ENCODE measurements at regions not wholly inside any gene's neighbourhood (a gene's known extent, or its start where the extent isn't known, plus 50 kb on each side); places are given as distances from the start of the nearest gene placed in this dataset.

GRCh38 chr15:39041979-39042495 lies 477.4 kb upstream of the RASGRP1 start:
- no peak for DNase-seq
- no peak overlapping the region for H4K91ac ChIP-seq (ENCODE audit: low read depth, low read length)
- no peak overlapping the region for H3K14ac ChIP-seq (ENCODE audit: low read length)
- WGBS (ENCODE audit: extremely low coverage, insufficient coverage, insufficient read length): no CpG with 5 or more reads among the region's 4 CpGs
- H4K8ac ChIP-seq (ENCODE audit: low read depth, low read length): no peak overlapping the region
- H3K27me3 ChIP-seq (ENCODE audit: insufficient read depth, low read length): no peaks in the 10 kb centered on the region
- H3K27ac ChIP-seq (ENCODE audit: low read depth, low read length): no peak overlapping the region
- H3K4me3 ChIP-seq (ENCODE audit: low read depth, low read length): no peak overlapping the region
- no peak overlapping the region for H3K4ac ChIP-seq (ENCODE audit: low read depth, low read length)
- H2BK12ac ChIP-seq (ENCODE audit: low read length): no peak overlapping the region
- no peak overlapping the region for H4K12ac ChIP-seq (ENCODE audit: low read depth, low read length)
- no peak overlapping the region for H3K18ac ChIP-seq (ENCODE audit: low read length)
- no peaks in the 10 kb centered on the region for H3K36me3 ChIP-seq (ENCODE audit: control insufficient read depth in 1 of 2, insufficient read depth in 2 of 2, low read length in 2 of 2)
- H2BK120ac ChIP-seq (ENCODE audit: insufficient read depth, low read length, poor library complexity): no peak overlapping the region
- H2AFZ ChIP-seq (ENCODE audit: insufficient read depth, low read length, poor library complexity): no peak overlapping the region
- H3K4me1 ChIP-seq (ENCODE audit: control insufficient read depth in 1 of 2, insufficient read depth in 2 of 2, low read length in 2 of 2): peaks cover 0 to 2% of the 10 kb centered on the region in 2 experiments
- no peak overlapping the region for H3K23ac ChIP-seq (ENCODE audit: low read length)
- H2BK5ac ChIP-seq (ENCODE audit: low read depth, low read length, poor library complexity): no peak overlapping the region
- H3K79me2 ChIP-seq (ENCODE audit: control insufficient read depth, insufficient read depth, low read length, poor library complexity): no peaks in the 10 kb centered on the region
- no peaks in the 10 kb centered on the region for H3K9me3 ChIP-seq (ENCODE audit: insufficient read depth, low read depth, low read length)
- H2AK5ac ChIP-seq (ENCODE audit: low read length): no peak overlapping the region
- no peak overlapping the region for H3K4me2 ChIP-seq (ENCODE audit: low read length)
- no peak overlapping the region for H3K9ac ChIP-seq (ENCODE audit: low read length)
- H3K79me1 ChIP-seq (ENCODE audit: low read length): no peaks in the 10 kb centered on the region

- no peak overlapping the region for H3K9ac ChIP-seq (ENCODE audit: low read length)
- no peak overlapping the region for H2BK120ac ChIP-seq (ENCODE audit: insufficient read depth, low read length, poor library complexity)
- H3K27me3 ChIP-seq (ENCODE audit: insufficient read depth, low read length): no peaks in the 10 kb centered on the region
- H3K9me3 ChIP-seq (ENCODE audit: insufficient read depth, low read depth, low read length): no peaks in the 10 kb centered on the region
- no peaks in the 10 kb centered on the region for H3K79me2 ChIP-seq (ENCODE audit: control insufficient read depth, insufficient read depth, low read length, poor library complexity)
- H3K4me3 ChIP-seq (ENCODE audit: low read depth, low read length): no peak overlapping the region
- WGBS (ENCODE audit: extremely low coverage, insufficient coverage, insufficient read length): no CpG with 5 or more reads among the region's 4 CpGs
- no peaks in the 10 kb centered on the region for H3K36me3 ChIP-seq (ENCODE audit: control insufficient read depth in 1 of 2, insufficient read depth in 2 of 2, low read length in 2 of 2)
- no peak overlapping the region for H3K4me2 ChIP-seq (ENCODE audit: low read length)
- H4K91ac ChIP-seq (ENCODE audit: low read depth, low read length): no peak overlapping the region
- no peak overlapping the region for H3K4ac ChIP-seq (ENCODE audit: low read depth, low read length)
- H2AK5ac ChIP-seq (ENCODE audit: low read length): no peak overlapping the region
- H3K27ac ChIP-seq (ENCODE audit: low read depth, low read length): no peak overlapping the region
- H2BK5ac ChIP-seq (ENCODE audit: low read depth, low read length, poor library complexity): no peak overlapping the region
- H2AFZ ChIP-seq (ENCODE audit: insufficient read depth, low read length, poor library complexity): no peak overlapping the region
- H3K14ac ChIP-seq (ENCODE audit: low read length): no peak overlapping the region
- H3K79me1 ChIP-seq (ENCODE audit: low read length): no peaks in the 10 kb centered on the region
- no peak overlapping the region for H4K12ac ChIP-seq (ENCODE audit: low read depth, low read length)
- no peak overlapping the region for H2BK12ac ChIP-seq (ENCODE audit: low read length)
- no peak overlapping the region for H3K23ac ChIP-seq (ENCODE audit: low read length)
- no peak overlapping the region for H3K18ac ChIP-seq (ENCODE audit: low read length)
- H3K4me1 ChIP-seq (ENCODE audit: control insufficient read depth in 1 of 2, insufficient read depth in 2 of 2, low read length in 2 of 2): no peaks in the 10 kb centered on the region
- DNase-seq: no peak
- no peak overlapping the region for H4K8ac ChIP-seq (ENCODE audit: low read depth, low read length)
Measured at GRCh38 chr15:39051626-39052322, 487.2 kb upstream of the RASGRP1 start.

DNA sequence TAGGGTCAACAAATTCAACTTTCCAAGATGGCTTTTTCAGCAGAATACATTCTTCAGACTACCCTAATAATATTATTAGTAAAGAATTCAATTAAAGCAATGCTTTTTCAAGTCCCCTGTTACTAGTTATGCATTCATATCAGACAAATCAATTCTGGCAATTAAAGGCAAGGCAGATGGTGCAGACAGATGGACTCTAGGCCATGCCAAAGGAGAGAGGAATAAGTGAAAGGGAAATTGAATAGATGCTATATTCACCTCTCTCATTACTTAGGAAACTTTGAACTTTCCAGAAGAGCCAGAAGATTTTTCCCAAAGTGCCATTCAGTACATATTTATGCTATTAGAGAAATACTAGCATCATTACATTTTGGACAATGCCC lies 487.7 kb upstream of the RASGRP1 start:
- no peak overlapping the region for H4K91ac ChIP-seq (ENCODE audit: low read depth, low read length)
- no peak overlapping the region for H3K14ac ChIP-seq (ENCODE audit: low read length)
- no peak overlapping the region for H4K8ac ChIP-seq (ENCODE audit: low read depth, low read length)
- no peak overlapping the region for H2BK5ac ChIP-seq (ENCODE audit: low read depth, low read length, poor library complexity)
- H3K4ac ChIP-seq (ENCODE audit: low read depth, low read length): no peak overlapping the region
- no peak overlapping the region for H3K4me2 ChIP-seq (ENCODE audit: low read length)
- no peak overlapping the region for H4K12ac ChIP-seq (ENCODE audit: low read depth, low read length)
- H3K9ac ChIP-seq (ENCODE audit: low read length): no peak overlapping the region
- H3K79me1 ChIP-seq (ENCODE audit: low read length): no peaks in the 10 kb centered on the region
- no peak overlapping the region for H3K23ac ChIP-seq (ENCODE audit: low read length)
- no peak overlapping the region for H3K4me3 ChIP-seq (ENCODE audit: low read depth, low read length)
- H3K4me1 ChIP-seq (ENCODE audit: control insufficient read depth in 1 of 2, insufficient read depth in 2 of 2, low read length in 2 of 2): no peaks in the 10 kb centered on the region
- no peak for DNase-seq
- no peak overlapping the region for H2AFZ ChIP-seq (ENCODE audit: insufficient read depth, low read length, poor library complexity)
- H3K27ac ChIP-seq (ENCODE audit: low read depth, low read length): no peak overlapping the region
- no peaks in the 10 kb centered on the region for H3K9me3 ChIP-seq (ENCODE audit: insufficient read depth, low read depth, low read length)
- H3K18ac ChIP-seq (ENCODE audit: low read length): no peak overlapping the region
- no peaks in the 10 kb centered on the region for H3K36me3 ChIP-seq (ENCODE audit: control insufficient read depth in 1 of 2, insufficient read depth in 2 of 2, low read length in 2 of 2)
- no peaks in the 10 kb centered on the region for H3K79me2 ChIP-seq (ENCODE audit: control insufficient read depth, insufficient read depth, low read length, poor library complexity)
- H3K27me3 ChIP-seq (ENCODE audit: insufficient read depth, low read length): no peaks in the 10 kb centered on the region
- no peak overlapping the region for H2AK5ac ChIP-seq (ENCODE audit: low read length)
- H2BK120ac ChIP-seq (ENCODE audit: insufficient read depth, low read length, poor library complexity): no peak overlapping the region
- H2BK12ac ChIP-seq (ENCODE audit: low read length): no peak overlapping the region

DNA sequence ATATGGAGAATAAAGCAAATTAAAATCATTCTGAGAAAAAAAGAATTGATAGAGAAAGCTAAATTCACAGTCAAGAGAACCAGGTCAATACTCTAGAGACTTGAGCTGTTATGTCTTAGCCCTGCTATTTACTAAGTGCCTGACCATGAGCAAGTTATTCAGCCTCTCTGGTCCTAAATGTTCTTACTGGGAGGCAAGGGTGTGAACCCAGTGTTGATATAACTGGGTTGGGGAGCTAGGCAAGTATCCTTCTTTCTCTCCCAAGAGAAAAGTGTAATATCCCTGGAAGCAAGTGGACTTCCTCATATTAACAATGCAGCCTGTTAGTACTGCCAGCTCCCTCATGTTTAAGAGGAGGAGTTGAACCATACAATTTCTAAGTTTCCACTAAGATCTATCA lies 488.9 kb upstream of the RASGRP1 start:
- H4K91ac ChIP-seq (ENCODE audit: low read depth, low read length): no peak overlapping the region
- DNase-seq: no peak
- no peak overlapping the region for H3K4me3 ChIP-seq (ENCODE audit: low read depth, low read length)
- H3K23ac ChIP-seq (ENCODE audit: low read length): no peak overlapping the region
- H3K9me3 ChIP-seq (ENCODE audit: insufficient read depth, low read depth, low read length): no peaks in the 10 kb centered on the region
- H2BK120ac ChIP-seq (ENCODE audit: insufficient read depth, low read length, poor library complexity): no peak overlapping the region
- no peaks in the 10 kb centered on the region for H3K79me1 ChIP-seq (ENCODE audit: low read length)
- no peak overlapping the region for H4K8ac ChIP-seq (ENCODE audit: low read depth, low read length)
- H3K36me3 ChIP-seq (ENCODE audit: control insufficient read depth in 1 of 2, insufficient read depth in 2 of 2, low read length in 2 of 2): no peaks in the 10 kb centered on the region
- H3K27ac ChIP-seq (ENCODE audit: low read depth, low read length): no peak overlapping the region
- H3K79me2 ChIP-seq (ENCODE audit: control insufficient read depth, insufficient read depth, low read length, poor library complexity): no peaks in the 10 kb centered on the region
- no peak overlapping the region for H2BK12ac ChIP-seq (ENCODE audit: low read length)
- H2AFZ ChIP-seq (ENCODE audit: insufficient read depth, low read length, poor library complexity): no peak overlapping the region
- no peak overlapping the region for H3K4me2 ChIP-seq (ENCODE audit: low read length)
- no peak overlapping the region for H3K4ac ChIP-seq (ENCODE audit: low read depth, low read length)
- H2AK5ac ChIP-seq (ENCODE audit: low read length): no peak overlapping the region
- no peaks in the 10 kb centered on the region for H3K4me1 ChIP-seq (ENCODE audit: control insufficient read depth in 1 of 2, insufficient read depth in 2 of 2, low read length in 2 of 2)
- H3K9ac ChIP-seq (ENCODE audit: low read length): no peak overlapping the region
- H3K27me3 ChIP-seq (ENCODE audit: insufficient read depth, low read length): no peaks in the 10 kb centered on the region
- H2BK5ac ChIP-seq (ENCODE audit: low read depth, low read length, poor library complexity): no peak overlapping the region
- no peak overlapping the region for H3K18ac ChIP-seq (ENCODE audit: low read length)
- H4K12ac ChIP-seq (ENCODE audit: low read depth, low read length): no peak overlapping the region
- no peak overlapping the region for H3K14ac ChIP-seq (ENCODE audit: low read length)

Data from trophoblast cell (in vitro differentiated cells and primary cell).